Nephron (organoid): ENCODE measurements at regions not wholly inside any gene's neighbourhood (a gene's known extent, or its start where the extent isn't known, plus 50 kb on each side); places are given as distances from the start of the nearest gene placed in this dataset.

Experiments
- H3K27ac Mint-ChIP-seq, 3 experiments: 2 replicates each; pipeline ENCODE4 v1.8.0; 2020; ENCODE audit warnings: mixed read lengths in 3 of 3, mild to moderate bottlenecking in 2 of 3, moderate library complexity in 1 of 3
- H3K27me3 Mint-ChIP-seq: 2 replicates; pipeline ENCODE4 v1.8.0; 2021; ENCODE audit warnings: low read depth, mild to moderate bottlenecking, moderate library complexity, mixed read lengths
- H3K36me3 Mint-ChIP-seq: 2 replicates; pipeline ENCODE4 v1.8.0; 2020; ENCODE audit warnings: low read depth, mixed read lengths
- H3K4me1 Mint-ChIP-seq: 2 replicates; pipeline ENCODE4 v1.8.0; 2020; ENCODE audit warnings: mixed read lengths
- H3K4me3 Mint-ChIP-seq, 3 experiments: 2 replicates each; pipeline ENCODE4 v1.8.0; 2020; ENCODE audit warnings: mild to moderate bottlenecking in 3 of 3, mixed read lengths in 3 of 3, moderate library complexity in 2 of 3
- H3K9me3 Mint-ChIP-seq: 2 replicates; pipeline ENCODE4 v1.8.0; 2020; ENCODE audit warnings: mixed read lengths
- CTCF ChIP-seq, 3 experiments: fragments of 200-600 bp; sonication (generic); IDR thresholded peaks; one replicate each; pipeline ENCODE4 v1.5.0; 2021; ENCODE audit warnings: antibody characterized with exemption in 3 of 3; ENCODE audit not compliant: unreplicated experiment in 3 of 3

GRCh38 chr1:34688006-34688741, 66.7 kb upstream of the GJB5 start:
- Mint-ChIP-seq H3K27ac (no peak overlapping the region), H3K9me3 (peaks cover 5% of the 10 kb centered on the region), H3K27me3 (peaks cover 28% of the 10 kb centered on the region)

GRCh38 chr1:34690269-34690668, 64.6 kb upstream of the GJB5 start:
- Mint-ChIP-seq H3K27me3 (peaks cover 23% of the 10 kb centered on the region), H3K27ac (no peak overlapping the region), H3K9me3 (peaks cover 5% of the 10 kb centered on the region), H3K36me3 (no peaks in the 10 kb centered on the region), H3K4me3 (no peak overlapping the region), H3K4me1 (no peaks in the 10 kb centered on the region)
- no peak for TF ChIP-seq CTCF (IDR thresholded peaks at IDR 0.05; ENCODE audit: unreplicated experiment in 3 of 3)

More at GRCh38 chr1:34688006-34688741, 66.7 kb upstream of the GJB5 start:
- no peak for TF ChIP-seq CTCF (IDR thresholded peaks at IDR 0.05; ENCODE audit: unreplicated experiment in 3 of 3)
- Mint-ChIP-seq H3K4me3 (no peak overlapping the region), H3K4me1 (peaks cover 11% of the 10 kb centered on the region), H3K36me3 (no peaks in the 10 kb centered on the region)

DNA sequence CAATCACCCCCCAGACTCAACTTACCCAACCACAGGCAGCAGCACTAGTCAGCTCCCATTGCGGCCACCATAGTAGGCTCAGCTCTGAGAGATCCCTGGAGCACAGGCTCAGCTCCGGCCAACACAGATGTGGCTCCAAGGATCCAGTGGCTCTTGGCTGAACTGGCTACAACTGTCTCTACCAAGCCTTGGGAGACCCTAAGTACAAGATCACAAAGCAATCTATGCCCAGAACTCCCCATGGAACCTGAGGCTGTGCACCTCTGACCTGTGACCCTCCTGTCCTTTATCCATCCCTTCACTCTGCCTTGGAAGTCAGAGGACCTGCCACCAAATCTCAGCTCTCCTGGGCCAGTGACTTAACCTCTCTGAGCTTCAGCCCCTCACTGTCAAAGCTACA, 61.8 kb upstream of the GJB5 start:
- H3K27me3 Mint-ChIP-seq: peaks cover 27% of the 10 kb centered on the region
- no peaks in the 10 kb centered on the region for H3K36me3 Mint-ChIP-seq
- no peak overlapping the region for H3K4me3 Mint-ChIP-seq
- H3K27ac Mint-ChIP-seq: no peak overlapping the region
- no peaks in the 10 kb centered on the region for H3K4me1 Mint-ChIP-seq
- no peaks in the 10 kb centered on the region for H3K9me3 Mint-ChIP-seq
- no peak for TF ChIP-seq CTCF (IDR thresholded peaks at IDR 0.05; ENCODE audit: unreplicated experiment in 3 of 3)

- H3K27ac Mint-ChIP-seq: no peak overlapping the region
- no peaks in the 10 kb centered on the region for H3K36me3 Mint-ChIP-seq
- H3K4me1 Mint-ChIP-seq: no peaks in the 10 kb centered on the region
- no peak for TF ChIP-seq CTCF (IDR thresholded peaks at IDR 0.05; ENCODE audit: unreplicated experiment in 3 of 3)
- H3K9me3 Mint-ChIP-seq: no peaks in the 10 kb centered on the region
- peaks cover 27% of the 10 kb centered on the region for H3K27me3 Mint-ChIP-seq
- H3K4me3 Mint-ChIP-seq: no peak overlapping the region
Observed at GRCh38 chr1:34694383-34694782, 60.5 kb upstream of the GJB5 start.

- TF ChIP-seq CTCF (IDR thresholded peaks at IDR 0.05; ENCODE audit: unreplicated experiment in 3 of 3): no peak
- no peak overlapping the region for H3K4me3 Mint-ChIP-seq
- H3K9me3 Mint-ChIP-seq: no peaks in the 10 kb centered on the region
- H3K4me1 Mint-ChIP-seq: no peaks in the 10 kb centered on the region
- H3K27ac Mint-ChIP-seq: no peak overlapping the region
- H3K27me3 Mint-ChIP-seq: peaks cover 18% of the 10 kb centered on the region
- no peaks in the 10 kb centered on the region for H3K36me3 Mint-ChIP-seq
Observed at GRCh38 chr1:34695580-34695979, 59.3 kb upstream of the GJB5 start.

DNA sequence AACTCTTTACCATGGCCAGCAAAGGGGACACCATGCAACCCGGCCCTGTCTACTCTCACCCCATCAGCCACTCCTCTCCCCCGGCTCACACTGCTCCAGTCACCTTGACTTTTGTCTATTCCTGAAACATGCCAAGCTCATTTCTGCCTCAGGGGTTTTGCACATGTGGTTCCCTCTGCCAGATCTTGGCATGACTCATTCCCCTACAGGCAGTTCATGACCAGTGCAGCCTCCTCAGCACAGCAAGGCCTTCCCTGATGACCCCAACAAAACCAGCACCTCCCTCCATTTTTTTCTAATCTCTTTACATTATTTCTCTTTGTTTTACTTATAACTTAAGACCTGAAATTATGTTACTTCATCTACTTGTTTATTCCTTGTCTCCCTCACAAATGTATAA, 58.6 kb upstream of the GJB5 start:
- peaks cover 20% of the 10 kb centered on the region for H3K27me3 Mint-ChIP-seq

More for the DNA sequence above, 58.6 kb upstream of the GJB5 start:
- Mint-ChIP-seq H3K36me3 (no peaks in the 10 kb centered on the region), H3K4me1 (no peaks in the 10 kb centered on the region), H3K4me3 (no peak overlapping the region), H3K9me3 (no peaks in the 10 kb centered on the region), H3K27ac (no peak overlapping the region)
- no peak for TF ChIP-seq CTCF (IDR thresholded peaks at IDR 0.05; ENCODE audit: unreplicated experiment in 3 of 3)
